OCI-LY1 (cell line): ENCODE measurements at regions not wholly inside any gene's neighbourhood (a gene's known extent, or its start where the extent isn't known, plus 50 kb on each side); places are given as distances from the start of the nearest gene placed in this dataset.

ENCODE experiments used
- H2AFZ ChIP-seq: fragments of 200-600 bp; sonication (generic), shearing (Covaris generic); 2 replicates; pipeline ENCODE4 v1.6.0; 2014; ENCODE audit warnings: antibody characterized with exemption, mild to moderate bottlenecking, low read length
- H3F3A ChIP-seq: fragments of 200-600 bp; sonication (generic), shearing (Covaris generic); 2 replicates; pipeline ENCODE4 v1.6.0; 2014; ENCODE audit warnings: mild to moderate bottlenecking, antibody characterized with exemption, low read length, moderate library complexity; ENCODE audit not compliant: insufficient read depth
- H3K27ac ChIP-seq: fragments of 200-600 bp; sonication (generic); 2 replicates; pipeline ENCODE4 v1.5.1; 2014; ENCODE audit warnings: low read length, mixed run types, mild to moderate bottlenecking, low read depth; ENCODE audit not compliant: poor library complexity, severe bottlenecking
- H3K27me3 ChIP-seq: fragments of 200-600 bp; sonication (generic); 2 replicates; pipeline ENCODE4 v1.6.0; 2014; ENCODE audit warnings: antibody characterized with exemption, mild to moderate bottlenecking, low read length, moderate library complexity; ENCODE audit not compliant: insufficient read depth
- H3K36me3 ChIP-seq: fragments of 200-600 bp; sonication (generic); 2 replicates; pipeline ENCODE4 v1.6.1; 2014; ENCODE audit warnings: mild to moderate bottlenecking, antibody characterized with exemption, low read length, moderate library complexity, mixed read lengths; ENCODE audit not compliant: insufficient read depth
- H3K4me1 ChIP-seq: fragments of 200-600 bp; sonication (generic); 2 replicates; pipeline ENCODE4 v1.5.1; 2014; ENCODE audit warnings: mild to moderate bottlenecking, low read length, moderate library complexity; ENCODE audit not compliant: insufficient read depth, severe bottlenecking
- H3K4me2 ChIP-seq: fragments of 200-600 bp; sonication (generic), shearing (Covaris generic); 2 replicates; pipeline ENCODE4 v1.6.1; 2014; ENCODE audit warnings: low read length
- H3K4me3 ChIP-seq: fragments of 200-600 bp; sonication (generic); 2 replicates; pipeline ENCODE4 v1.5.1; 2014; ENCODE audit warnings: low read length, low read depth, mild to moderate bottlenecking, mixed read lengths; ENCODE audit not compliant: poor library complexity, severe bottlenecking
- H3K79me2 ChIP-seq: fragments of 200-600 bp; shearing (Covaris generic); 2 replicates; pipeline ENCODE4 v1.6.1; 2016; ENCODE audit warnings: mixed run types, low read length, mixed read lengths; ENCODE audit not compliant: insufficient read depth
- H3K9ac ChIP-seq: fragments of 200-600 bp; sonication (generic), shearing (Covaris generic); 2 replicates; pipeline ENCODE4 v1.6.1; 2014; ENCODE audit warnings: mild to moderate bottlenecking, low read length, mixed read lengths
- H3K9me2 ChIP-seq: fragments of 200-600 bp; sonication (generic), shearing (Covaris generic); 2 replicates; pipeline ENCODE4 v1.6.1; 2014; ENCODE audit warnings: low read depth, mild to moderate bottlenecking, low read length, mixed read lengths
- H3K9me3 ChIP-seq: fragments of 200-600 bp; shearing (Covaris generic); 2 replicates; pipeline ENCODE4 v1.6.1; 2014; ENCODE audit warnings: low read length, mixed read lengths
- H4K20me1 ChIP-seq: fragments of 200-600 bp; sonication (generic), shearing (Covaris generic); 2 replicates; pipeline ENCODE4 v1.6.0; 2016; ENCODE audit warnings: mild to moderate bottlenecking, low read length; ENCODE audit not compliant: insufficient read depth
- EZH2 ChIP-seq: fragments of 200-600 bp; sonication (generic), shearing (Covaris generic); IDR thresholded peaks from 2 replicates; pipeline ENCODE4 v1.8.0; 2017; ENCODE audit warnings: borderline replicate concordance, mixed run types, mild to moderate bottlenecking, antibody characterized with exemption, low read length, moderate library complexity, mixed read lengths
- TF ChIP-seq, protein P1 (sequence below): fragments of 200-600 bp; sonication (generic), shearing (Covaris generic); IDR thresholded peaks from 2 replicates; pipeline ENCODE4 v1.5.1; 2017; ENCODE audit warnings: mild to moderate bottlenecking, antibody characterized with exemption, low read length, moderate library complexity, mixed read lengths

DNA sequence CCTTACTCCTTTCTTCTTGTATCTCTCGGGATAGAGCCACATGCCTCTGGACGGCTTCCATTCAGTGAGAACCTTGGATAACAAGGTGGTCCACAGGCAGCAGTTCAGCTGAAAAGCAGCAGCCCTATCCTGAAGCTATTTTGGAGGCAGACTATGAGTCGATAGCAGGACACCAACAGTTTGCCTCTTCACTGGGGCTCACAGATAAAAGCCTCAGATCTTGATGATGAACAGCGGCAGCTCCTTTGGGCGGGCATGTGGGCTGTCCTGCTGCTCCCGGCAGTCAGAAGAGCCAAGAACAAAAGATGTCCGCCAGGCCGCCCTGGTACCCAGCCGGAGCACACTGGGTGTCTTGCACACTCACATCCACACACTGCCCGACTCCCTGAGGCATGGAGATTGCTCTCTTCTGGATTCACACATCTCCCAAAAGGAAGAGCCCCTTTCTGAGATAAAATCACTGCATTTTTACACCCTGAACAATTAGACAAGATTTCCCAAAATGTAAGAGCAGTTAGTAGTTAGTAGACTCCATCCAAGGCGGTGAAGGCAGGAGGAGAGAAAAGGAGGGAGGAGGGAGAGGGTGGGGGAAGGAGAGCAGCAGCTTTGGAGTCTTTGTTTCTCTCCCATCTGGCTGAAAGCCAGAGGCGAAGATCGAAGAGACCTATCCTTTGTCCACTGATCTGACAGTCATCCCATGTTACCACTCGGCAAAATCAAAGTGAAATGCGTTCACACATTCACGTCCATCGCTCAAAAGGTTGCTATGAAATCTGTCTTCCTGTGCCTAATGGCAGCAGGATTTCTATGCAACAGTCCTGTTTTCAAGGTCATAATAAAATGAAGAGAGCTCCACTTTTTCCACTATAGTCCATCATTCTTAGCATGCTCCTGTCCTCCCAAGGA is 90.1 kb upstream of the KLF7 start:
- H3K4me3 ChIP-seq = no peak overlapping the region
- no peak overlapping the region for H2AFZ ChIP-seq
- H3F3A ChIP-seq = no peaks in the 10 kb centered on the region
- H3K79me2 ChIP-seq = no peaks in the 10 kb centered on the region
- no peaks in the 10 kb centered on the region for H4K20me1 ChIP-seq
- no peaks in the 10 kb centered on the region for H3K4me1 ChIP-seq
- H3K9me3 ChIP-seq = no peaks in the 10 kb centered on the region
- no peak overlapping the region for H3K9ac ChIP-seq
- no peak overlapping the region for H3K4me2 ChIP-seq
- no peaks in the 10 kb centered on the region for H3K9me2 ChIP-seq
- H3K36me3 ChIP-seq = no peaks in the 10 kb centered on the region
- H3K27me3 ChIP-seq = no peaks in the 10 kb centered on the region
- no peak overlapping the region for H3K27ac ChIP-seq
- TF ChIP-seq, protein P1, sequence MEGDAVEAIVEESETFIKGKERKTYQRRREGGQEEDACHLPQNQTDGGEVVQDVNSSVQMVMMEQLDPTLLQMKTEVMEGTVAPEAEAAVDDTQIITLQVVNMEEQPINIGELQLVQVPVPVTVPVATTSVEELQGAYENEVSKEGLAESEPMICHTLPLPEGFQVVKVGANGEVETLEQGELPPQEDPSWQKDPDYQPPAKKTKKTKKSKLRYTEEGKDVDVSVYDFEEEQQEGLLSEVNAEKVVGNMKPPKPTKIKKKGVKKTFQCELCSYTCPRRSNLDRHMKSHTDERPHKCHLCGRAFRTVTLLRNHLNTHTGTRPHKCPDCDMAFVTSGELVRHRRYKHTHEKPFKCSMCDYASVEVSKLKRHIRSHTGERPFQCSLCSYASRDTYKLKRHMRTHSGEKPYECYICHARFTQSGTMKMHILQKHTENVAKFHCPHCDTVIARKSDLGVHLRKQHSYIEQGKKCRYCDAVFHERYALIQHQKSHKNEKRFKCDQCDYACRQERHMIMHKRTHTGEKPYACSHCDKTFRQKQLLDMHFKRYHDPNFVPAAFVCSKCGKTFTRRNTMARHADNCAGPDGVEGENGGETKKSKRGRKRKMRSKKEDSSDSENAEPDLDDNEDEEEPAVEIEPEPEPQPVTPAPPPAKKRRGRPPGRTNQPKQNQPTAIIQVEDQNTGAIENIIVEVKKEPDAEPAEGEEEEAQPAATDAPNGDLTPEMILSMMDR = no peak
- TF ChIP-seq EZH2 = no peak

DNA sequence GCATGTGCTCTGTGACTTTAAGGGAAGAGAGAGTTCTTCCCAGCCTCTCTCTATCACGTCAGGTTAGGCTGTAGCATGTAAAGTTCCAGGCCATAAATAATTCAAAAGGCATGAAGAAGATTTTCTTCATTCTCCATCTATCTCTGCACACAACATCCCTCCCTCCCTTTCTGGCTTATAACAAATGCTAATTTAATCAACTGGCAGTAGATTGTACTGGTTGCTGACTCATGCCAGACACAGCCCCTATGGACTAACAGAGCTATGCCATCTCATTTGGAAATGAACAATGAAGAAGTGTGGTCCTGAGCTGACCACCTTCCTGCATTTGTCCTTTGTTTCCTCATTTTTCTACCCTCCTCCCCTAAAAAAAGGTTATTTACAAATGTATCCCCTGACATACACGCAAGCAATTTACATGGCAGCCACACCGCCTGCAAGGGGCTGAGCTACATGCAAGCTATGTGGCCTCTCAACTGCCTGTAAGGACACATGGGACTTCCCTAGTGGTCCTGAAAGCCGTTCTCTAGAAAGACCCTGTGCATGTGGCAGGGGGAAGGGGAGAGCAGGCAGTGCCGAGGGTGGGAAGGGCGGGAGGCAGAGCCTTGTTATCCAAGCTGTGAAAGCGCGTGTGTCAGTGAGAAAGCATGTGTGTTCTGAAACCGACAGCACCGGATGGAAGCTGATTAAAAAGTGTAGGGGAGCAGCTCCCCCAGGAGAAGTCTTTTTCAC is 90.9 kb upstream of the KLF7 start:
- no peak overlapping the region for H3K9ac ChIP-seq
- H3K4me1 ChIP-seq = no peaks in the 10 kb centered on the region
- H2AFZ ChIP-seq = no peak overlapping the region

More for the DNA sequence above, 90.9 kb upstream of the KLF7 start:
- TF ChIP-seq EZH2 = no peak
- TF ChIP-seq, protein P1 = no peak
- H3K27me3 ChIP-seq = no peaks in the 10 kb centered on the region
- no peaks in the 10 kb centered on the region for H3K9me2 ChIP-seq
- no peaks in the 10 kb centered on the region for H3K9me3 ChIP-seq
- H3K36me3 ChIP-seq = no peaks in the 10 kb centered on the region
- no peaks in the 10 kb centered on the region for H4K20me1 ChIP-seq
- H3K4me2 ChIP-seq = no peak overlapping the region
- H3K27ac ChIP-seq = no peak overlapping the region
- H3K79me2 ChIP-seq = no peaks in the 10 kb centered on the region
- no peaks in the 10 kb centered on the region for H3F3A ChIP-seq
- no peak overlapping the region for H3K4me3 ChIP-seq
